Fibroblast of skin of abdomen (primary cell): ENCODE measurements at regions not wholly inside any gene's neighbourhood (a gene's known extent, or its start where the extent isn't known, plus 50 kb on each side); places are given as distances from the start of the nearest gene placed in this dataset.
A peak's percentile ranks its signal among the peaks of the same experiment; 100 is the strongest.

Source experiments
- DNase-seq: peaks from one replicate; pipeline ENCODE4 v3.0.0-alpha.2; 2013

GRCh38 chr10:88174391-88174790, 311.0 kb downstream of the PTEN start:
- DNase-seq = no peak

DNA sequence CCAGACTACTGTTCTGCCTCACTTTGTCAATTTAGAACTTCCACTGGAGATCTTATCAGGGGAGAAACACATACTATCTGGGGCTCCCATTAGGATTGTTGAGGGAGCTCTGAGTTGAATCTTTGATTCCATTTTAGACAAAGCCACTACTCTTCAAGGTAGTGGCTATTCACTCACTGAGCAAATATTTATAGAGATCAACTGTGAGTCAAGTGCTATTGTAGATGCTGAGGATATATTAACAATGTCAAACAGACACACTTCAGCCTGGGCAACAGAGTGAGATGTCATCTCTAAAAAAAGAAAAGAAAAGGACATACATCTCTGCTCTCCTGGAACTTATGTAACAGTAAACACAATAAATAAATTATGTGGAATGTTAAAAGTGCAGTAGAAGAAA, 315.3 kb downstream of the PTEN start:
- no peak for DNase-seq

DNA sequence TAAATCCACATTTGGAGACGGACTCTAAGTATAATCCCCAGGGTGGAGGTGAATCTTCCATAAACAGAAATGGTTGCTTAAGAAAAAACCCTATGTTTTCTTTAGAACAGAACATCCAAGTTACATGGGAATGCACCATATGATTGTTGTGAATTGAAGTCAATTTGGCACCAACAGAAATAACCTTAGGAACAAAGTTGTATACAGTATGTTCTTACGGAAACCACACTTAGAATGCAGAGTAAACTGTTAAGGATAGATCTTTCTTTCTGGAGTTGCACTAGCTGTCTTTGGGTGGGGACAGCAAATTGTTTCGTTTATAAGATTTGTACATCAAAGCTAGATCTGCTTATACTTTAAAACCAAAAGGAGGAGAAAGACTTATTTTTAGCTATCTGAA, 316.4 kb downstream of the PTEN start:
- DNase-seq = no peak

GRCh38 chr10:88181902-88182600, 318.6 kb downstream of the PTEN start:
- no peak for DNase-seq

DNA sequence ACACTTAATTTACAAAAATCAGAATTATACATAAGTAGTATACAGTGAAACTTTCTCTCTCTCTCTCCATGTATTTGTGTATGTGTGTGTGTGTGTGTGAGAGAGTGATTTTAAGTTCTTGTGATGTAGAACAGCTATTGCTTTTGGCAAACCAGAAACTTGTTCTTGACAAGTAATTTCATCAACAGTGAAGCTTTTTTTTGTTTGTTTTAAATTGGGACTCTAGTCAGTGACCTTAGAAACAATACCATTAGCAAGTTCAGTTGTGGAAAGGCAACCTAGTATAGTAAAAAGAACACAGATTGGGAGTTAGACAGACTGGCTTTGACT, 319.1 kb downstream of the PTEN start:
- DNase-seq = no peak

- no peak for DNase-seq
Measured at GRCh38 chr10:88184543-88185297, 321.3 kb downstream of the PTEN start.

DNA sequence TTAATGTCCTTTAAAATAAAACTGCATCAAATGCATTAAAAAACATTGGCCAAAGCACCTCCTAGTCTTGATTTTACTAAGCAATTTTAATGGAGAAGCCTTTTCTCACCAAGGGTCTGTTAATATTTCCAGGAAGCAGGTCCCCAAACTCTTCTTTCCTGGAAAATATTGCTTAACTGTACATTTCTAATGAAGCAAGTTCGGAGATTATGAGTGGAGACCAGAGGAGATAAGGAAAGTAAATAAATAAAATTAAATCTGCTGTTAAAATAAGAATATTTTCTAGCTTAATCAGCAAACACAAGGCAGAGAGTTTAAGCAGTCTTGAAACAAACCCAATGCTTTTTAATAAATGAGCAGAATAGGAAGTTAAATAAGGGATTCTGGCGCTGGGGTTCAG, 322.4 kb downstream of the PTEN start:
- DNase-seq = no peak

GRCh38 chr10:88186335-88186734, 322.9 kb downstream of the PTEN start:
- peak; percentile 97 for DNase-seq

DNA sequence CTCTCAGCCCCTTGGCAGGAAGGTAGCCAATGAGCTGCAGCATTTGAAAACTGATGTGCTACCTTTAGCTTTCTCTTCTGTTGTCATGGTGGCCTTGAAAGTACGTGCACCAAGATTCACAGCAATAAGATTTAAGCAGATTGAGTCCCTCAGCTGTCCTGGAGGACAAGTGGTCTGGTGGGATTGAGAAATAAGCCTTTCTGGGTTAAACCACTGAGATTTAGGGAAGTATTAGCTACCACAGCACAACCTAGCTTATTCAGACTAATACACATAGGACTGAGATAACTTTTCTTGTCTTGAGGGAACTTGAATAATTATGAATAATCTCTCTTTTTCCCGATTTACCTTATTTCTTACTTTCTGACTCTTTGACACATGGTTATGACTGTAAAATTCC, 324.0 kb downstream of the PTEN start:
- no peak for DNase-seq

GRCh38 chr10:88190123-88190522, 326.7 kb downstream of the PTEN start:
- peak; percentile 23 for DNase-seq

- no peak for DNase-seq
Measured at GRCh38 chr10:88190540-88191235, 327.3 kb downstream of the PTEN start.

DNA sequence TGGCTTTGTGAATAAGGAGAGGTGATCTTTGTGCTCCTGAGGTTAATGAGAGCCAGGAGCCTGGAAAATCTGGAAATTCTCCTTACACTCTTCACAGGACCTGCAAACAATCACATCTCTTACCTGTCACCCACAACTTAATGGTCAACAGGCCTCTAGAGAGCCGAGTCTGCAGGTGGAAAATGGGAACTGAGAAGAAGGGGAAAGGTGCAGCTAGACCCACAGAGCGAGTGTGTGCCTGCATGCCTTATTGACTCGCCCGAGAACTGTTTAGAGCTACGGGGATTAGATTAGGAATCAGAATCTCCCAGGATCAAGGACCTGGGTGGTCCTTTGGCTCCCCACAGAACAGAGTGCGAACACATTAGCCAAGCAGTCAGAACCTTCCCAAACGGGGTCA, 329.6 kb downstream of the PTEN start:
- no peak for DNase-seq

DNA sequence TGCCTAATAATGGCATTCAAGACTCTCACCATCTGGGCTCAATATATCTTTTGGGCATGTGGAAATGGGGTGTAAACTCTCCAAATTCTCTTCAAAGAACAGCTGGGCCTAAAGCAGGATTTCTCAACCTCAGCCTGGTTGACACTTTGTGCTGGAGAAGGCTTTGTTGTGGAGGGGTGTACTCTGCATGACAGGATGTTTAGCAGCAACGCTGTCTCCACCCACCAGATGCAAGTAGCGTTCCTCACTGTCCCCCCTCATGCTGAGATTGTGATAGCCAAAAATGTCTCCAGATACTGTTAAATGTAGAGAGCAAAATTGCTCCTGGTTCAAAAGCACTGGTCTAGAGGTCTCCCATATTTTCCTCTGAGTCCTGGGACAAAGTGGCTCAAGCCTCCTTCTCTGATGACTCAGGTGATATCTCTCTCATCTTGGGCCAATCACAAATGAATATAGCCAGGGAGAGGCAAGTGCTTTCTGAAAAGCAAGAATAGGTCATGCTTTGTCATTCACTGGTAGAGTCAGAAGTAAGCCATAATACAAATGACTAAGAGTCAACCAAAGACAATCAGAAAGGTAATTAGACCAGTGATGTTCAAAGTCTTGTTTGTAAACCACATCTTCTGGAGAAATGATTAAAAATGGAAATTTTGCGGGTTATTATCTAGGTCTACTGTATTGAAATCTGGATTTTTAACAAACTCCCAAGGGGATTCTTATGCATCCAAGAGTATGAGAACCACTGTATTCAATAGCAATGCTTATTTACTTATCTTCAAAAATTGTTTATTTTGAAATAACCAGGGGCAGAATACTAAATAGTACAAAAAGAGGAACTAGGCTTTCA, 330.8 kb downstream of the PTEN start:
- no peak for DNase-seq

GRCh38 chr10:88194961-88195367, 331.5 kb downstream of the PTEN start:
- DNase-seq = peak; percentile 33

- no peak for DNase-seq
Measured at GRCh38 chr10:88195841-88196240, 332.4 kb downstream of the PTEN start.

DNA sequence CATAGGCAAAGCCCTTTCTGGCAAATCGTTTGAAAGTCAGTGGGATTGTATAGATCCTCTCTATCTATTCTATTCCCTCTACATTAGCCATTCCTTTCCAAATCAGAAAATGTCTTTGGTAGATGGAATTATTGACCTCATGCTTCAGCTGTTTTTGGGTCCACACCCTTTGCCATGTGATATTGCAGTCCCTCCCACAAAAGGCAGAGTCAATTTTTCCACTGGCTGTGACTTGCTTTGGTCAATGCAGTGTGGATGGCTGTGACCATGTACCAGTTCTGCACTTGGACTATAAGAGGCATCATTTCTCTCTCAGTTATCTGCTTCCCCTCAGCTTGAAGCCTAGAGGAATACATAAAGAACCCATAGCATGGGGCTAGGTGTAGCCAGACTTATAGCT, 332.9 kb downstream of the PTEN start:
- no peak for DNase-seq

DNA sequence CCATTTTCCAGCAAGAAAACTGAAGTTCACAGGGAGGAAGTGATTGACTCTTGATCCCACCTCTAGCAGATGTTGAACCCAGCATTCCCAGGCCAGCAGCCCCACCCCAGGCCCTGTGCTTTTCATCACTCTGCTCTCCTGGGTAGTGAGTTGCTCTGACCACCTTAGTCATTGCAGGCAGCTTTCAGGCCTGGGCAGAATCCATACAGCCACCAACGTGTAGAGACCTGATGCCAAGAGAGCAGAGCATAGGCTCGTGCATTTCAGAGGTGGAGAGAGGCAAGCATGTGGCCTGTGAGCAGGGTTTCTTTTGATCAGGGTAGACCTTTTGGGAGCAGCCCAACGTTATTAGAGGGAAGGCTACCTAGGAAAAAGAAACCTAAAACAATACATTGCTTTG, 334.6 kb downstream of the PTEN start:
- DNase-seq = no peak

DNA sequence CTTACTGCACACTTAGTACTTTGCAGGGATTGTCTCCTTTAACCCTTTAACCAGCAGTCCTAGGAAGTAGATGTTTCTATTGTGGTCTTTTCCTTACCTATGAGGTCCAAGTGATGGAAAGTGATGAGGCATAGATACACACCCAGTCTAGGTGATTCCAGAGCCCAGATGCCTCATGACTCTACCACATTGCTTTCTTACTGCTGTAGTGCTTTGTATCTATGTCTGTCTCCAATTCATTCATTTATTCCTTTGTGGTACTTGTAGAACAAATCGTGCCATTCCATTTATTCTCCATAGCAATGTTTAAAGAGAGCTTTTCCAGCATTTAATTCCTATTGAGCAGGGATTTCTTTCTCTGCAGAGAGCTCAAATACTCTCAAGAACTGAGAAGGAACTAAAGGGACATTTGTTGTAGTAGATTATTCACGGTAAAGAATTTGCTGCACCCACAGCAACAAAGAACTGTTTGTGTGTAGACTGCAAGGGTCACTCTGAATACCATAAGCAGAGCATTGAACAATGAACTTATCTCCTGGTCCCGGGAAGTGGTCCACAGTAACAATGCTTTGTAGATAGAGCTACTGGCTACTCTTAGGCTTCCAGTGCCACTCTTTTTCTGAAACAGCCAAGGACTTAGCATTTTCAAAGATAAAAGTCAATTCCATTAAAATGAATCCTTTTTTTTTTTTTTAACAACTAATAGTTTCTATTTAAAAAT, 337.0 kb downstream of the PTEN start:
- DNase-seq = no peak

DNA sequence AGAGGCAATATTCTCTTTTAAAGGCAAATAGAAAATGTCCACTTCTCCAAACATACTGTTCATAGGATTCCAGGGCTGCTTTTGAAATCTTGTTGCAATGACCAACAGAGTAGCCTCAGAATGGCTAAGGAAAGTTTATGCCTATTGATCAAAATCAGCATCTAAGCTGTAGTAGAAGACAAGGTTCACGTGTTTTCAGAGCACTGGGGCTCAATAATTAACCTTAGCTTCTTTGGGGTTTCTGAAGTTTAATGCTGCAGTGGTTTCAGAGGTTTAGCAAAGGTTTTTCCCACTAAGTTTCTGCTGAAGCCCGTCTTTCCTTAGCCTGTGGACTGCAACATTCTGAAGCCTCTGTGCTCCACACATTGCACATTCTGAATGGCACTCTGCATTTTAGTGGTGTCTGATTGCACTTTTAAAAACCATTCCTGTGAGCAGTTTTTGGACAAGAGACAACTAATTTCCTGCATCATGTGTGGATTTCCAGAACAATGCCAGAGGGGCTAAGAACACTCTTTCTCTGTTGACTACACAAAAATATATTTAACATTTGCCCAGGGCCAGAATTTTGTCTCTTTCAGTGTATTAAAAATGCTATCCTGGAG, 342.5 kb downstream of the PTEN start:
- DNase-seq = peak; percentile 20

DNA sequence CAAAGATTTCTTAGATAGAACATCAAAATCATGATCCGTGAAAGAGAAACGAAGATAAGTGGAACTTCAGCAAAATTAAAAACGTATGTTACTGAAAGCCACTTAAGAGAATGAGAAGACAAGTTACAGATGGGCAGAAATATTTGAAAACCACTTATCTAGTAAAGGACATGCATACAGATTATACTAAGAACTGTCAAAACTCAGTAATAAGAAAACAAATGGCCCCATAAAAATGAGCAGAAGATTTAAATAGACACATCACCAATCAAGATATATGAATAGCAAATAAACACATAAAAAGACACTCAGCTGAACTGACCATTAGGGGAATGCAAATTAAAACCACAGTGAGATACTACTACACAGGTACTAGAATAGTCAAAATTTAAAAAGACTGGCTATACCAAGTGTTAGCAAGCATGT, 343.7 kb downstream of the PTEN start:
- peak; percentile 67 for DNase-seq

DNA sequence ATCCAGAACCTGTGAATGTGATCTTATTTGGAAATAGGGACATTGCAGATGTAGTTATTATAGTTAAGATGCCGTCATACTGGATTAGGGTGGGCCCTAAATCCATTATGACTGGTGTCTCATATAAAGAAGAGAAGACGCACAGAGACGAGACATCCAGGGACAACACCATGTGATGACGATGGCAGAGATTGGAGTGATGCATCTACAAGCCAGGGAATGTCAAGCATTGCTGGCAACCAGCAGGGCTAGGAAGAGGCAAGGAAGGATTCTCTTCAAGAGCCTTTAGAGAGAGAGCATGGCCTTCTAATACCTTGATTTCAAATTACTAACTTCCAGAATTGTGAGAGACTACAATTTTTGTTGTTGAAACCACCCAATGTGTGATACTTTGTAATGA, 345.8 kb downstream of the PTEN start:
- DNase-seq = no peak
